Mucosa of descending colon (tissue), 3 donors: ENCODE measurements at regions not wholly inside any gene's neighbourhood (a gene's known extent, or its start where the extent isn't known, plus 50 kb on each side); places are given as distances from the start of the nearest gene placed in this dataset.

Source experiments
- ATAC-seq: fragments of 200-7000 bp; cut with Tn5 transposase; one replicate; pipeline ENCODE4 v1.9.1; 2020; ENCODE audit warnings: mild to moderate bottlenecking, moderate library complexity
- DNase-seq, 3 donors: peaks; one replicate each; pipeline ENCODE4 v3.0.0-alpha.2; 2020
- H3K36me3 ChIP-seq: fragments of 200-600 bp; one replicate; pipeline ENCODE4 v1.8.0; 2021; ENCODE audit warnings: low read depth, mild to moderate bottlenecking
- H3K4me1 ChIP-seq: fragments of 200-600 bp; one replicate; pipeline ENCODE4 v1.8.0; 2021; ENCODE audit warnings: low read depth, mild to moderate bottlenecking
- H3K4me3 ChIP-seq: fragments of 200-600 bp; one replicate; pipeline ENCODE4 v1.8.0; 2021; ENCODE audit warnings: mild to moderate bottlenecking
- H3K9me3 ChIP-seq: fragments of 200-600 bp; one replicate; pipeline ENCODE4 v1.8.0; 2021; ENCODE audit warnings: mild to moderate bottlenecking
- CTCF ChIP-seq: fragments of 200-600 bp; IDR thresholded peaks from one replicate; pipeline ENCODE4 v1.8.0; 2022; ENCODE audit warnings: antibody characterized with exemption, mild to moderate bottlenecking
- intact Hi-C, 2 donors: fragments of 100-400 bp; cut with DNase I in 1 of 2; cut with micrococcal nuclease in 1 of 2; formaldehyde crosslinking; loops; one replicate each; pipeline versions ENCODE4 v1.11.0 to v1.11.1; 2022; cut with DNase I, micrococcal nuclease
- donor health status: DM: no; HTN: no; CAD: no; lungs with moderate emphysema.
- donor health status: DM: no; HTN: no; CAD: no.
- donor health status: DM: no; HTN: yes; CAD: no.

DNA sequence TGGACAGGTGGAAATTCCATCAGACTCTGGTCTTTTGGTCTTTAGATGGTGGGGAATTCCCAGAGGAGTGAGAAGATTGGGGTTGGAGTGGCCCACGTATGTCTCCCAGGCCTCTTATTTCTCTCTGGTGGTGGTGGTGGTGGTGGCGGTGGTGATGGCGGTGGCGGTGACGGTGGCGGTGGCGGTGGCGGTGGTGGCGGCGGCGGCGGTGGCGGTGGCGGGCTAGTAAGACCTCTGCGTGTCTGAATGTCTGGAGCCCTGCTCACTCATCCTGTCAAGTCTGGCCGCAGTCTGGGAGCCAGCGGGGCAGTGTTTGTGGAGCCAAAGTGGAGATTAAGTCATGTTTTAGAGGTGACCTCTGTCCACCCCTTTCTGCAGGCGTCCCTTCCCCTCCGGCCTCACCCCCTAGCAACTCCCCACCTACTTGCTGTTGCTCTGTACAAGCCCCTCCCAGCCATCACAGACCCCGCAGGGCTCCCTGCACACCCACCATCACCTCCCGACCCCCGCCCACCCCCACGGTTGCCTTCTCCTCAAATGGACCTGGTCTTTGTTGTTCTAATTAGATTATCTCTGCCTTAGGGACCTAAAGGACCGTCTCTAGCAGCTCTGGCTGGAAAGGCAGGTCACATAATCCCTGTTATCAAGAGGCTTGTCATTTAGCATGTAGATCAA, 165.0 kb upstream of the TBX20 start:
- Histone ChIP-seq H3K9me3 (no peaks in the 10 kb centered on the region), H3K4me3 (no peak overlapping the region), H3K4me1 (no peaks in the 10 kb centered on the region), H3K36me3 (no peaks in the 10 kb centered on the region)
- intact Hi-C loops: no loop called here
- no peak for TF ChIP-seq CTCF
- DNase-seq (no peak), ATAC-seq (no peak)

- no peak for ATAC-seq
- no peak for TF ChIP-seq CTCF
- Histone ChIP-seq H3K36me3 (no peaks in the 10 kb centered on the region), H3K4me3 (no peak overlapping the region), H3K4me1 (no peaks in the 10 kb centered on the region), H3K9me3 (no peaks in the 10 kb centered on the region)
- intact Hi-C loops: no loop called here
- no peak for DNase-seq
Measured at GRCh38 chr7:35416568-35416967, 162.7 kb upstream of the TBX20 start.

- Histone ChIP-seq H3K9me3 (no peaks in the 10 kb centered on the region), H3K36me3 (no peaks in the 10 kb centered on the region), H3K4me1 (no peaks in the 10 kb centered on the region), H3K4me3 (no peak overlapping the region)
- no peak for ATAC-seq
- intact Hi-C loops: no loop called here
- no peak for TF ChIP-seq CTCF
- DNase-seq: no peak
Measured at GRCh38 chr7:35415411-35415822, 161.5 kb upstream of the TBX20 start.

DNA sequence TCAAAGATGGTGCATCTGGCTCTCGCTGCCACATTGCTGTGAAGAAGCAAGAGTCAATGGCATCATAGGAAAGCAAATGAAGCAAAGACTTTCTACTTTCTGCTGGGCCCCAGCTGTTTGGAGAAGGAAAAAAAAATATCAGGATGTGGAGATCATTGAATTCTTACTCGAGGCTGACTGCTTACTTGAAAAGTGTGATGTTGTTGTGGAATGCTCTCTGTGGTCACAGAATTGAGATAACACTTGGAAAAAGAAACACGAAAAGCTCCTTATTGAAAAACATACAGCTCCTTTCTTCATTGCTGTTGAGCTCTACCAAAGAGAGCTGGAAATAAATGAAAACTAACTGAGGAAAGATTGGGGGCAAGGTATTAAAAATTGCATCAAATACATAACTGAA, 157.4 kb upstream of the TBX20 start:
- H3K36me3 ChIP-seq: no peaks in the 10 kb centered on the region
- TF ChIP-seq CTCF: no peak
- DNase-seq (no peak), ATAC-seq (no peak)
- no peak overlapping the region for H3K4me3 ChIP-seq
- intact Hi-C loops: no loop called here
- no peaks in the 10 kb centered on the region for H3K4me1 ChIP-seq
- no peaks in the 10 kb centered on the region for H3K9me3 ChIP-seq

DNA sequence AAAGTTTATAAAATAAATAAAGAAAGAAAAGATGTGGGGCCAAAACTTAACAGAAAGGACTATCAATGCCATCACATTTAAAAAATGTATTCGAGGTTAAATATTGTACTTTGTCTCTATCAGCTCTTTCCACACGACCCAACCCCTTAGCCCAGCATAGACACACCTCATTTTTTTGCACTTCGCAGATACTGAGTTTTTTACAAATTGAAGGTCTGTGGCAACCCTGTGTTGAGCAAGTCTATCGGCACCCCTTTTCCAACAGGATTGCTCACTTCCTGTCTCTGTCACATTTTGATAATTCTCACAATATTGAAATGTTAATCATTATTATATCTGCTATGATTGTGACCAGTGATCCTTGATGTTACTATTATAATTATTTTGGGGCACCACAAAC, 151.6 kb upstream of the TBX20 start:
- ATAC-seq: no peak
- intact Hi-C loops: no loop called here
- Histone ChIP-seq H3K9me3 (no peaks in the 10 kb centered on the region), H3K4me1 (no peaks in the 10 kb centered on the region), H3K36me3 (no peaks in the 10 kb centered on the region), H3K4me3 (no peak overlapping the region)
- no peak for DNase-seq
- TF ChIP-seq CTCF: no peak
